ENCODE measurements at regions not wholly inside any gene's neighbourhood (a gene's known extent, or its start where the extent isn't known, plus 50 kb on each side); places are given as distances from the start of the nearest gene placed in this dataset.

GRCh38 chr1:187641463-187641862, 812.7 kb downstream of the PLA2G4A start:
- TF ChIP-seq CTCF (conservative IDR thresholded peaks at IDR 0.05) (no peak), EZH2 (IDR thresholded peaks at IDR 0.05; ENCODE audit: low read depth) (no peak)

Data from PC-9 (cell line).